Ishikawa (cell line): ENCODE measurements at regions not wholly inside any gene's neighbourhood (a gene's known extent, or its start where the extent isn't known, plus 50 kb on each side); places are given as distances from the start of the nearest gene placed in this dataset.

Experiments
- CEBPB ChIP-seq: IDR thresholded peaks from 2 replicates; pipeline ENCODE4 v1.6.1; 2012
- CREB1 ChIP-seq: IDR thresholded peaks from 2 replicates; pipeline ENCODE4 v1.6.1; 2012; ENCODE audit warnings: low read depth
- EGR1 ChIP-seq: IDR thresholded peaks from 2 replicates; pipeline ENCODE4 v1.6.1; 2012
- EP300 ChIP-seq: IDR thresholded peaks from 2 replicates; pipeline ENCODE4 v1.6.1; 2012; ENCODE audit warnings: borderline replicate concordance
- FOXM1 ChIP-seq: IDR thresholded peaks from 2 replicates; pipeline ENCODE4 v1.6.1; 2012; ENCODE audit warnings: low read depth, borderline replicate concordance
- MAX ChIP-seq: IDR thresholded peaks from 2 replicates; pipeline ENCODE4 v1.6.1; 2012
- NFIC ChIP-seq: IDR thresholded peaks from 2 replicates; pipeline ENCODE4 v1.6.1; 2012
- RAD21 ChIP-seq: IDR thresholded peaks from 2 replicates; pipeline ENCODE4 v1.6.1; 2012; ENCODE audit warnings: low read depth
- REST ChIP-seq: IDR thresholded peaks from 2 replicates; pipeline ENCODE4 v1.6.1; 2012; ENCODE audit warnings: low read depth, mild to moderate bottlenecking
- TAF1 ChIP-seq: IDR thresholded peaks from 2 replicates; pipeline ENCODE4 v1.6.1; 2012; ENCODE audit warnings: low read depth, mild to moderate bottlenecking
- TCF12 ChIP-seq: IDR thresholded peaks from 2 replicates; pipeline ENCODE4 v1.6.1; 2012; ENCODE audit warnings: low read depth
- TEAD4 ChIP-seq: IDR thresholded peaks from 2 replicates; pipeline ENCODE4 v1.6.1; 2012
- USF1 ChIP-seq: IDR thresholded peaks from 2 replicates; pipeline ENCODE4 v1.6.1; 2012
- YY1 ChIP-seq: IDR thresholded peaks from 2 replicates; pipeline ENCODE4 v1.6.1; 2012; ENCODE audit warnings: low read depth
- ZBTB7A ChIP-seq: IDR thresholded peaks from 2 replicates; pipeline ENCODE4 v1.6.1; 2012; ENCODE audit warnings: low read depth

GRCh38 chr22:35156945-35157344 lies 91.0 kb downstream of the ISX start:
- TF ChIP-seq RAD21 = no peak
- TF ChIP-seq NFIC = no peak
- no peak for TF ChIP-seq ZBTB7A
- no peak for TF ChIP-seq TEAD4
- TF ChIP-seq EP300 = no peak
- no peak for TF ChIP-seq REST
- TF ChIP-seq CREB1 = no peak
- TF ChIP-seq TCF12 = no peak
- no peak for TF ChIP-seq EGR1
- TF ChIP-seq YY1 = no peak
- no peak for TF ChIP-seq FOXM1
- no peak for TF ChIP-seq TAF1
- no peak for TF ChIP-seq CEBPB
- no peak for TF ChIP-seq MAX

- no peak for TF ChIP-seq ZBTB7A
- no peak for TF ChIP-seq TAF1
- TF ChIP-seq CREB1 = no peak
- TF ChIP-seq FOXM1 = no peak
- no peak for TF ChIP-seq CEBPB
These were observed 92.4 kb downstream of the ISX start for GRCh38 chr22:35158336-35158735.

- TF ChIP-seq REST (no peak), ZBTB7A (no peak), CEBPB (no peak), EP300 (no peak), TCF12 (no peak), RAD21 (no peak), TEAD4 (no peak), YY1 (no peak), EGR1 (no peak), USF1 (no peak), MAX (no peak), FOXM1 (no peak), TAF1 (no peak), NFIC (no peak)
These were observed 93.4 kb downstream of the ISX start for GRCh38 chr22:35159343-35159742.

- TF ChIP-seq NFIC (no peak), TCF12 (no peak), RAD21 (no peak), FOXM1 (no peak), EGR1 (no peak), EP300 (no peak), ZBTB7A (no peak), TEAD4 (no peak), YY1 (no peak), REST (no peak), CEBPB (no peak)
These were observed 94.3 kb downstream of the ISX start for GRCh38 chr22:35160268-35160667.

- no peak for TF ChIP-seq USF1
- no peak for TF ChIP-seq EP300
- no peak for TF ChIP-seq REST
- TF ChIP-seq TAF1 = no peak
- no peak for TF ChIP-seq YY1
- no peak for TF ChIP-seq NFIC
- no peak for TF ChIP-seq RAD21
- TF ChIP-seq CREB1 = no peak
- TF ChIP-seq FOXM1 = no peak
- TF ChIP-seq ZBTB7A = no peak
- no peak for TF ChIP-seq TCF12
- TF ChIP-seq TEAD4 = no peak
- no peak for TF ChIP-seq MAX
- no peak for TF ChIP-seq EGR1
- no peak for TF ChIP-seq CEBPB
These were observed 86.3 kb upstream of the HMGXB4 start for GRCh38 chr22:35170716-35171697.
